ENCODE measurements at regions not wholly inside any gene's neighbourhood (a gene's known extent, or its start where the extent isn't known, plus 50 kb on each side); places are given as distances from the start of the nearest gene placed in this dataset.

GRCh38 chr3:74309716-74310115 is 304.7 kb downstream of the CNTN3 start:
- no peak for TF ChIP-seq CTCF (IDR thresholded peaks at IDR 0.05)
- TF ChIP-seq POLR2A (IDR thresholded peaks at IDR 0.05): no peak

All from Peyer's patch (tissue), 4 donors.